Loucy (cell line): ENCODE measurements at regions not wholly inside any gene's neighbourhood (a gene's known extent, or its start where the extent isn't known, plus 50 kb on each side); places are given as distances from the start of the nearest gene placed in this dataset.

Source experiments
- H2AFZ ChIP-seq: fragments of 200-600 bp; sonication (generic); 2 replicates; pipeline ENCODE4 v1.6.0; 2016; ENCODE audit warnings: antibody characterized with exemption, mild to moderate bottlenecking, low read length, moderate library complexity
- H3F3A ChIP-seq: fragments of 200-600 bp; 2 replicates; pipeline ENCODE4 v1.6.0; 2016; ENCODE audit warnings: antibody characterized with exemption, low read depth, mild to moderate bottlenecking
- H3K27me3 ChIP-seq: fragments of 200-600 bp; sonication (generic); 2 replicates; pipeline ENCODE4 v1.6.1; 2014; ENCODE audit warnings: low read length, mild to moderate bottlenecking; ENCODE audit not compliant: insufficient read depth, poor library complexity, severe bottlenecking
- H3K36me3 ChIP-seq: fragments of 200-600 bp; sonication (generic); 2 replicates; pipeline ENCODE4 v1.6.1; 2016; ENCODE audit warnings: low read length; ENCODE audit not compliant: insufficient read depth
- H3K4me1 ChIP-seq: fragments of 200-600 bp; sonication (generic); 2 replicates; pipeline ENCODE4 v1.5.1; 2014; ENCODE audit warnings: low read length, mild to moderate bottlenecking; ENCODE audit not compliant: insufficient read depth, poor library complexity, severe bottlenecking
- H3K4me2 ChIP-seq: fragments of 200-600 bp; sonication (generic); 2 replicates; pipeline ENCODE4 v1.6.0; 2014; ENCODE audit warnings: antibody characterized with exemption, low read length, low read depth, mild to moderate bottlenecking; ENCODE audit not compliant: poor library complexity, severe bottlenecking
- H3K4me3 ChIP-seq: fragments of 200-600 bp; sonication (generic); 2 replicates; pipeline ENCODE4 v1.5.1; 2014; ENCODE audit warnings: low read length, mild to moderate bottlenecking, mixed read lengths; ENCODE audit not compliant: poor library complexity, severe bottlenecking
- H3K79me2 ChIP-seq: fragments of 200-600 bp; sonication (generic); 2 replicates; pipeline ENCODE4 v1.6.1; 2014; ENCODE audit warnings: low read length; ENCODE audit not compliant: insufficient read depth
- H3K9ac ChIP-seq: fragments of 200-600 bp; sonication (generic); 2 replicates; pipeline ENCODE4 v1.6.0; 2014; ENCODE audit warnings: mild to moderate bottlenecking, low read depth, low read length, moderate library complexity; ENCODE audit not compliant: poor library complexity, severe bottlenecking
- H3K9me2 ChIP-seq: fragments of 200-600 bp; sonication (generic); replicated peaks from 2 replicates; pipeline ENCODE4 v1.6.1; 2016; ENCODE audit warnings: low read depth, low read length, mixed read lengths
- H3K9me3 ChIP-seq: fragments of 200-600 bp; sonication (generic); 2 replicates; pipeline ENCODE4 v1.6.1; 2014; ENCODE audit warnings: mild to moderate bottlenecking, antibody characterized with exemption, low read length, low read depth; ENCODE audit not compliant: insufficient read depth
- H4K20me1 ChIP-seq: fragments of 200-600 bp; sonication (generic); 2 replicates; pipeline ENCODE4 v1.6.0; 2014; ENCODE audit warnings: antibody characterized with exemption, low read length, mild to moderate bottlenecking; ENCODE audit not compliant: insufficient read depth, poor library complexity, severe bottlenecking
- EZH2phosphoT487 ChIP-seq: fragments of 200-600 bp; IDR thresholded peaks from 2 replicates; pipeline ENCODE4 v1.6.1; 2018; ENCODE audit warnings: antibody characterized with exemption, mild to moderate bottlenecking, moderate library complexity, borderline replicate concordance
- TF ChIP-seq, protein P1 (sequence below): fragments of 200-600 bp; sonication (generic); conservative IDR thresholded peaks from 2 replicates; pipeline ENCODE4 v1.5.1; 2014; ENCODE audit warnings: mild to moderate bottlenecking, antibody characterized with exemption, low read length

DNA sequence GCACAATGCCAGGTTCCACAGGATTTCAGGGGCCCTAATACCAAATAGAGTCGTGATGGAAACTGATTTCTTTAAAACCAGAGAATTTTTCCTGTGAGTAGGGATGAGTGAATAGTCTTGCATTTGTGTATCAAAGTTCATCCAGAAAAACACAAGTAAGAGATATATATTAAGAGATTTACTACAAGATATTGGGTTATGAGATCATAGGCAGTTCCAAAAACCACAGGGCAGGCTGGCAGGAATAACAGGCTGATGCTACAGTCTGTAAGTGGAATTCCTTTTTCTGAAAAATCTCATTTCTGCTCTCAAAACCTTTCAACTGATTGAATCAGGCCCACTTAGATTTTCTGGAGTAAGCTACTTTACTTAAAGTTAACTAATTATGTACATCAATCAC lies 1756.2 kb upstream of the SEL1L start:
- Histone ChIP-seq H3K4me1 (no peaks in the 10 kb centered on the region), H3K4me2 (no peak overlapping the region), H2AFZ (no peak overlapping the region), H4K20me1 (no peaks in the 10 kb centered on the region), H3F3A (no peaks in the 10 kb centered on the region), H3K36me3 (no peaks in the 10 kb centered on the region), H3K9ac (no peak overlapping the region), H3K9me3 (0 out of 2 replicates have a peak, but pooled peaks cover 2% of the 10 kb centered on the region), H3K27me3 (no peaks in the 10 kb centered on the region), H3K4me3 (no peak overlapping the region), H3K9me2 (no peaks in the 10 kb centered on the region), H3K79me2 (no peaks in the 10 kb centered on the region)
- TF ChIP-seq EZH2phosphoT487, result no peak
- TF ChIP-seq, protein P1, sequence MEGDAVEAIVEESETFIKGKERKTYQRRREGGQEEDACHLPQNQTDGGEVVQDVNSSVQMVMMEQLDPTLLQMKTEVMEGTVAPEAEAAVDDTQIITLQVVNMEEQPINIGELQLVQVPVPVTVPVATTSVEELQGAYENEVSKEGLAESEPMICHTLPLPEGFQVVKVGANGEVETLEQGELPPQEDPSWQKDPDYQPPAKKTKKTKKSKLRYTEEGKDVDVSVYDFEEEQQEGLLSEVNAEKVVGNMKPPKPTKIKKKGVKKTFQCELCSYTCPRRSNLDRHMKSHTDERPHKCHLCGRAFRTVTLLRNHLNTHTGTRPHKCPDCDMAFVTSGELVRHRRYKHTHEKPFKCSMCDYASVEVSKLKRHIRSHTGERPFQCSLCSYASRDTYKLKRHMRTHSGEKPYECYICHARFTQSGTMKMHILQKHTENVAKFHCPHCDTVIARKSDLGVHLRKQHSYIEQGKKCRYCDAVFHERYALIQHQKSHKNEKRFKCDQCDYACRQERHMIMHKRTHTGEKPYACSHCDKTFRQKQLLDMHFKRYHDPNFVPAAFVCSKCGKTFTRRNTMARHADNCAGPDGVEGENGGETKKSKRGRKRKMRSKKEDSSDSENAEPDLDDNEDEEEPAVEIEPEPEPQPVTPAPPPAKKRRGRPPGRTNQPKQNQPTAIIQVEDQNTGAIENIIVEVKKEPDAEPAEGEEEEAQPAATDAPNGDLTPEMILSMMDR, result no peak

DNA sequence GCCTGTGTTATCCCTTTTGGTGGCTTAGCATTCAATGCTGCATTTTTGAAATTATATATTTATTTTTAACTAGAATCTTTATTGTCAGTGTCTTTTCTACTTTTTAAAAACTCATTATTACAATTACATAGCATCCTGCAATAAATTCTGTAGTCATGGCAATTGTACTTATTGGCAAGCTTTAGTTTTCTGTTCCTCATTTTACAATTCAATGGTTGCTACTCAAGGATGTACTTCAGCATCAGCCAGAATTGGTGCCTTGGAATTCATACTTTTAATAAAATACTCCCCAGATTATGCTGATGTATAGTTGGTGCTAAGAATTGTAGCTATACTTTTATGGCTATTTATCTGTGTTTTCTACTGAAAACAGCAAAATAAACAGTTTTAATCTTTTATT lies 1756.8 kb upstream of the SEL1L start:
- H3K36me3 ChIP-seq, result no peaks in the 10 kb centered on the region
- no peaks in the 10 kb centered on the region for H4K20me1 ChIP-seq
- no peaks in the 10 kb centered on the region for H3K4me1 ChIP-seq
- H3K79me2 ChIP-seq, result no peaks in the 10 kb centered on the region
- no peak overlapping the region for H3K4me3 ChIP-seq
- no peaks in the 10 kb centered on the region for H3K9me2 ChIP-seq
- no peak overlapping the region for H3K9ac ChIP-seq
- H3K9me3 ChIP-seq, result 0 out of 2 replicates have a peak, but pooled peaks cover 2% of the 10 kb centered on the region
- TF ChIP-seq, protein P1, result no peak
- TF ChIP-seq EZH2phosphoT487, result no peak
- H3K4me2 ChIP-seq, result no peak overlapping the region
- H3K27me3 ChIP-seq, result no peaks in the 10 kb centered on the region
- no peak overlapping the region for H2AFZ ChIP-seq
- no peaks in the 10 kb centered on the region for H3F3A ChIP-seq

- no peaks in the 10 kb centered on the region for H3K79me2 ChIP-seq
- no peaks in the 10 kb centered on the region for H3K9me2 ChIP-seq
- no peaks in the 10 kb centered on the region for H4K20me1 ChIP-seq
- 0 out of 2 replicates have a peak, but pooled peaks cover 2% of the 10 kb centered on the region for H3K9me3 ChIP-seq
- no peak overlapping the region for H3K4me3 ChIP-seq
- no peaks in the 10 kb centered on the region for H3F3A ChIP-seq
- TF ChIP-seq EZH2phosphoT487, result no peak
- TF ChIP-seq, protein P1, result no peak
- no peak overlapping the region for H3K9ac ChIP-seq
- H3K27me3 ChIP-seq, result no peaks in the 10 kb centered on the region
- no peaks in the 10 kb centered on the region for H3K36me3 ChIP-seq
- no peak overlapping the region for H2AFZ ChIP-seq
- no peaks in the 10 kb centered on the region for H3K4me1 ChIP-seq
- no peak overlapping the region for H3K4me2 ChIP-seq
Measured at GRCh38 chr14:83291714-83292113, 1758.1 kb upstream of the SEL1L start.
